ENCODE measurements at regions not wholly inside any gene's neighbourhood (a gene's known extent, or its start where the extent isn't known, plus 50 kb on each side); places are given as distances from the start of the nearest gene placed in this dataset.

- no peak for TF ChIP-seq BHLHE40 (IDR thresholded peaks at IDR 0.05; ENCODE audit: low read depth, low read length)
- TF ChIP-seq SMC3 (IDR thresholded peaks at IDR 0.05) = no peak
- TF ChIP-seq PBX3 (IDR thresholded peaks at IDR 0.05) = no peak
Observed at GRCh38 chr11:80194625-80195024, 753.8 kb upstream of the TENM4 start.
